Mesendoderm (in vitro differentiated cells): ENCODE measurements at regions not wholly inside any gene's neighbourhood (a gene's known extent, or its start where the extent isn't known, plus 50 kb on each side); places are given as distances from the start of the nearest gene placed in this dataset.
A peak's percentile ranks its signal among the peaks of the same experiment; 100 is the strongest.

Experiments used
- DNase-seq: peaks from one replicate; pipeline ENCODE4 v3.0.0; 2013
- H2AK5ac ChIP-seq: 2 replicates; pipeline ENCODE4 v1.6.1; 2013; ENCODE audit warnings: low read length, inconsistent platforms
- H2BK120ac ChIP-seq: 2 replicates; pipeline ENCODE4 v1.6.1; 2013; ENCODE audit warnings: low read depth, mild to moderate bottlenecking, low read length, moderate library complexity, mixed read lengths
- H2BK15ac ChIP-seq: replicated peaks from 2 replicates; pipeline ENCODE4 v1.6.1; 2013; ENCODE audit warnings: low read depth, mild to moderate bottlenecking, moderate library complexity
- H2BK5ac ChIP-seq: 2 replicates; pipeline ENCODE4 v1.6.1; 2013; ENCODE audit warnings: low read length, inconsistent platforms
- H3K18ac ChIP-seq: 2 replicates; pipeline ENCODE4 v1.6.1; 2013; ENCODE audit warnings: mild to moderate bottlenecking, low read length, mixed read lengths
- H3K23ac ChIP-seq: one replicate; pipeline ENCODE4 v1.6.1; 2013; ENCODE audit warnings: low read length
- H3K27ac ChIP-seq: 2 replicates; pipeline ENCODE4 v1.5.1; 2013; ENCODE audit warnings: low read depth, mild to moderate bottlenecking, inconsistent platforms, low read length, moderate library complexity
- H3K27me3 ChIP-seq: 2 replicates; pipeline ENCODE4 v1.6.1; 2013; ENCODE audit warnings: low read length, control low read depth, mild to moderate bottlenecking, inconsistent platforms; ENCODE audit not compliant: insufficient read depth, poor library complexity
- H3K36me3 ChIP-seq: 2 replicates; pipeline ENCODE4 v1.6.1; 2013; ENCODE audit warnings: low read length, inconsistent platforms; ENCODE audit not compliant: control insufficient read depth, insufficient read depth
- H3K4ac ChIP-seq: one replicate; pipeline ENCODE4 v1.6.1; 2013; ENCODE audit warnings: low read depth, mild to moderate bottlenecking, low read length, moderate library complexity
- H3K4me1 ChIP-seq: 2 replicates; pipeline ENCODE4 v1.6.1; 2013; ENCODE audit warnings: low read depth, low read length, inconsistent platforms; ENCODE audit not compliant: control insufficient read depth
- H3K4me2 ChIP-seq: 2 replicates; pipeline ENCODE4 v1.6.1; 2013; ENCODE audit warnings: low read length
- H3K4me3 ChIP-seq: 2 replicates; pipeline ENCODE4 v1.5.1; 2013; ENCODE audit warnings: mild to moderate bottlenecking, low read length
- H3K56ac ChIP-seq: one replicate; pipeline ENCODE4 v1.6.1; 2013; ENCODE audit warnings: low read length
- H3K79me1 ChIP-seq: 2 replicates; pipeline ENCODE4 v1.6.1; 2013; ENCODE audit warnings: low read length, inconsistent platforms
- H3K79me2 ChIP-seq: 2 replicates; pipeline ENCODE4 v1.6.1; 2013; ENCODE audit warnings: mild to moderate bottlenecking, low read length; ENCODE audit not compliant: control insufficient read depth, insufficient read depth
- H3K9ac ChIP-seq: 2 replicates; pipeline ENCODE4 v1.6.1; 2013; ENCODE audit warnings: low read length, inconsistent platforms
- H4K5ac ChIP-seq: one replicate; pipeline ENCODE4 v1.6.1; 2013; ENCODE audit warnings: low read length
- H4K8ac ChIP-seq: one replicate; pipeline ENCODE4 v1.6.1; 2013; ENCODE audit warnings: low read depth, mild to moderate bottlenecking, control low read depth, low read length, moderate library complexity
- WGBS: extraction: QIAGEN DNeasy Blood & Tissue Kit; methylation state at CpG from one replicate; pipeline ENCODE4 v1.1.7; 2013; ENCODE audit warnings: low lambda C conversion rate, missing lambda C conversion rate; ENCODE audit not compliant: insufficient coverage; ENCODE audit errors: extremely low coverage; 5-methylcytosine and 5-hydroxymethylcytosine counted together

DNA sequence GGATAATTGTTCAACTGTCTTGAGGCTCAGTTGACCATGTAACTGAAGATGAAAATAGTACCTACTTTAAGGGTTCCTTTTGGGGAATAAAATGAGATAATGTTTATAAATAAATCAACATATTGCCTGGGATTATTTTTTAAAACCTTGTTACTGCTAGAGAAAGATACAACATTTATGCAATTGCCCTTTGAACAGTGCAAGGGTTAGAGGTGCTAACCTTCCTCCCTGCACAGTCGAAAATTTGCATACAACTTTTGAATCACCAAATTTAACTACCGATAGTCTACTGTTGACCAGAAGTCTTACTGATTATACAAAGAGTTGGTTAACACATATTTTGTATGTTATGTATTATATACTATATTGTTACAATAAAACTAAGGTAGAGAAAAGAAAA, 750.0 kb downstream of the EFNB2 start:
- Histone ChIP-seq H3K79me2 (no peaks in the 10 kb centered on the region), H3K56ac (no peak overlapping the region), H3K23ac (no peak overlapping the region), H2BK120ac (no peak overlapping the region), H3K27me3 (no peaks in the 10 kb centered on the region), H3K18ac (no peak overlapping the region), H2AK5ac (no peak overlapping the region), H2BK5ac (no peak overlapping the region), H2BK15ac (no peak overlapping the region), H3K4me2 (no peak overlapping the region), H3K9ac (no peak overlapping the region), H3K4me1 (no peaks in the 10 kb centered on the region), H3K79me1 (no peaks in the 10 kb centered on the region), H3K36me3 (no peaks in the 10 kb centered on the region), H3K4ac (no peak overlapping the region), H4K5ac (no peak overlapping the region), H4K8ac (no peak overlapping the region), H3K4me3 (no peak overlapping the region), H3K27ac (no peak overlapping the region)
- WGBS: no CpG with 5 or more reads among the region's 2 CpGs
- DNase-seq: no peak

DNA sequence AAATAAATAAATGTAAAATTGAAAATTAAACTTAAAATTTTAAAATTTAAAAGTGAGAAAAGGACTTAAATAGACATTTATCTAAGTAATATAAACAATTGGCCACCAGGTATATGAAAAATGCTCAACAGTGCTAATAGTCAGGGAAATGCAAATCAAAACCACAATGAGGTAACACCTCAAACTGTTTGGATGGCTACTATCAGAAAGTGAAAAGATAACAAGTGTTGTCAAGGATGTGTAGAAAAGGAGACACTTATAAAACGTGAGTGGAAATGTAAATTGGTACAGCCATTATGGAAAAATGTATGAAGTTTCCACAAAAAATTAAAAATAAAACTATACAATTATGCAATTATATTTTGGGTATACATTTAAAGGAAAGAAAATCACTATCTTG, 752.2 kb downstream of the EFNB2 start:
- no peak overlapping the region for H2BK120ac ChIP-seq
- peak; percentile 58 for DNase-seq
- no peaks in the 10 kb centered on the region for H3K79me1 ChIP-seq
- no peak overlapping the region for H3K4me2 ChIP-seq
- no CpG with 5 or more reads among the region's 1 CpG for WGBS
- no peak overlapping the region for H3K56ac ChIP-seq
- no peak overlapping the region for H3K27ac ChIP-seq
- H3K4me1 ChIP-seq: no peaks in the 10 kb centered on the region
- H3K18ac ChIP-seq: no peak overlapping the region
- no peaks in the 10 kb centered on the region for H3K27me3 ChIP-seq
- no peak overlapping the region for H2BK5ac ChIP-seq
- no peak overlapping the region for H3K4ac ChIP-seq
- H3K4me3 ChIP-seq: no peak overlapping the region
- H3K23ac ChIP-seq: no peak overlapping the region
- H3K36me3 ChIP-seq: no peaks in the 10 kb centered on the region
- H2AK5ac ChIP-seq: no peak overlapping the region
- H3K9ac ChIP-seq: no peak overlapping the region
- no peak overlapping the region for H4K5ac ChIP-seq
- no peak overlapping the region for H2BK15ac ChIP-seq
- no peaks in the 10 kb centered on the region for H3K79me2 ChIP-seq
- H4K8ac ChIP-seq: no peak overlapping the region

DNA sequence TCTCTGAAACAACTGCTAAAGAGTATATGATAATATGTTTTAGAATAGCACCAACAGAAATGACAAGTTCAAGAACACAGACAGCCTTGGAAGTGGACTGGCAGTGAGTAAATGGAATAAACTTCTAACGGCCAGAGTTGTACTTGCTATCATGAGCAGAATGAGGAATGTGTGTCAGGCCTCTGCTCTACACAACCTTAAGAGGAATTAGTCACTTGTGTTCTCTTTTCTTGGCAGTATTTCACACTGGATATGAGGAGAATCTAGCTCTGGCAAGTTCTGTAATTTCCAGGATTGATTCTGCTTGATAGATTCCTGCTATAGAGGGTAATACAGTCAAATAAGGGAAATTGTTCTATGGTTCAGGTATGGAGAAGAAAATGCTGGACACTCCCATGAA, 757.3 kb downstream of the EFNB2 start:
- Histone ChIP-seq H3K27ac (no peak overlapping the region), H3K56ac (no peak overlapping the region), H3K4ac (no peak overlapping the region), H2BK15ac (no peak overlapping the region), H4K8ac (no peak overlapping the region), H3K4me3 (no peak overlapping the region), H2AK5ac (no peak overlapping the region), H3K18ac (no peak overlapping the region), H3K4me1 (peaks cover 3% of the 10 kb centered on the region), H2BK5ac (no peak overlapping the region), H3K4me2 (no peak overlapping the region), H3K36me3 (no peaks in the 10 kb centered on the region), H4K5ac (no peak overlapping the region), H2BK120ac (no peak overlapping the region), H3K79me2 (no peaks in the 10 kb centered on the region), H3K79me1 (no peaks in the 10 kb centered on the region), H3K23ac (no peak overlapping the region), H3K27me3 (no peaks in the 10 kb centered on the region), H3K9ac (no peak overlapping the region)
- DNase-seq: no peak
- no CpG with 5 or more reads among the region's 1 CpG for WGBS

DNA sequence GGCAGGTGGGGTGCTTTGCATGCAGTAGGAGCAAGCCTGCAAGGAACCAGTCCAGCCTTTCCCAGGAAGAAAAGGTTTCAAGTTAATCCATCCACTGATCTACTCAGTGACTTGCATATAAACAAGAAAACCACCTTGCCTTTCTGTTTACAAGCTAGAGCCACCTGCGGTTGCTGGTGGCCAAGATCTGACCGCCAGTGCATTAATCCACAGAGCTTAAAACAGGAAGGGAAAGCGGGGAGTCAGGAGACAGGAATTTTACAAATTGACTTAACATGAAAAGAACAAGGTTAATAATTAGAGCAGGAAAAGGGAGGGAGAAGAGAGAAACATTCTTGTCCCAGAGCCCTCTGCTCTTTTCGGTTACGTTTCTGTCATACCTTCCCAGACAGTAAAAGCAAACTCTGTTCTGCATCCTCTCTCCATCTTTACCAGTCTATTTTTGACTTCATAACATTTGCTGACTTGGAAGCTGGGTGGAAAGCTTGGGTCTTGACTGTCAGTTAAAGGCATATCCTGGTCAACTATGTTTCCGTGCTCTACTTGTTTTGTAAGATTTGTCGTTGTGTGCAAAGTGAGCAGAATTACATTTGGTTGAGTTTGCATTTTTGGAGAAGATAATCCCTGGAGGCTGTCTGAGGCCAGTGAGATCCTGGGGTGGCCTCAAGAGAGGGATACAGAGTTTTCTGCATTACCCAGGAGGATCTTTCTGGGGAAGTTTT, 760.6 kb downstream of the EFNB2 start:
- Histone ChIP-seq H3K27ac (no peak overlapping the region), H3K4me1 (peaks cover 6% of the 10 kb centered on the region), H3K56ac (no peak overlapping the region), H2BK120ac (no peak overlapping the region), H3K18ac (no peak overlapping the region), H3K27me3 (no peaks in the 10 kb centered on the region), H3K23ac (no peak overlapping the region), H3K4me3 (no peak overlapping the region), H2BK5ac (no peak overlapping the region), H4K5ac (no peak overlapping the region), H3K9ac (no peak overlapping the region), H3K36me3 (no peaks in the 10 kb centered on the region), H2AK5ac (no peak overlapping the region), H3K4me2 (no peak overlapping the region), H3K79me1 (no peaks in the 10 kb centered on the region), H2BK15ac (no peak overlapping the region), H4K8ac (no peak overlapping the region), H3K79me2 (no peaks in the 10 kb centered on the region), H3K4ac (no peak overlapping the region)
- DNase-seq: peak; percentile 57
- no CpG with 5 or more reads among the region's 7 CpGs for WGBS

DNA sequence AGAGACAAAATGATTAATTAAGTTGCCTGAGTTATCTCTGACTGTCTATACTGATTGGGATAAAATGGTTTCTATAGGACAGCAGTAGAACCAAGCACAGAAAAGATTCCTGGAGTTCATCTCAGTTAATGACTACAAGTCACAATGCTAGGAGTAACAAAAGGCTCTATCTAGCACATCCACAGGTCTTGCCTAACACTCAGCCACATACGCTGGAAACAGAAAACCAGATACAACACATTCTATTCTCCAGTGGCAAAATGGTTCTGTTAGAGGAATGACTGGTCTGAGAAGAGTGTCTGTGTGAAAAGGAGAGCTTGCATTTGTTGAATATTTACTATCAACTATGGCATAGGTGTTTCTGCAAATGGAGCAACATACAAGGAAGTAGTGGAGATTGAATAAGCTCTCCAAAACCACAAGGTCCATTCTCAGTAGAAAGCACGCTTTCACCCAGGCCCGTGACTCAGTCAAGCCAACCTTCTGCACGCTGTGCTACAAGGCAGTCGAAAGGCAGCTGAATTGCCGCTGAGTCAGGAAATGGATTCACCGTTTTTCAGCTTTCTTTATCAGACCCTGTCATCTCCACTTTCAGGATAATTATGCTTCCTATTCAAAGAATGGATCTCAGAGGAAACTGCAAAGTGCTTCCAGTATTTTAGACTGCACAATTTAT, 761.5 kb downstream of the EFNB2 start:
- no peak overlapping the region for H4K8ac ChIP-seq
- H3K36me3 ChIP-seq: no peaks in the 10 kb centered on the region
- no peak overlapping the region for H3K4me3 ChIP-seq
- H3K4me1 ChIP-seq: peaks cover 6% of the 10 kb centered on the region
- H3K4ac ChIP-seq: no peak overlapping the region
- H2BK120ac ChIP-seq: no peak overlapping the region
- no peaks in the 10 kb centered on the region for H3K79me1 ChIP-seq
- H3K27ac ChIP-seq: no peak overlapping the region
- WGBS: no CpG with 5 or more reads among the region's 7 CpGs
- no peak overlapping the region for H2AK5ac ChIP-seq
- H3K79me2 ChIP-seq: no peaks in the 10 kb centered on the region
- H2BK5ac ChIP-seq: no peak overlapping the region
- H3K18ac ChIP-seq: no peak overlapping the region
- no peak overlapping the region for H3K4me2 ChIP-seq
- H4K5ac ChIP-seq: no peak overlapping the region
- no peak overlapping the region for H3K9ac ChIP-seq
- DNase-seq: peak; percentile 75
- H3K56ac ChIP-seq: no peak overlapping the region
- no peak overlapping the region for H2BK15ac ChIP-seq
- no peak overlapping the region for H3K23ac ChIP-seq
- H3K27me3 ChIP-seq: no peaks in the 10 kb centered on the region
